H1 (cell line): ENCODE measurements at regions not wholly inside any gene's neighbourhood (a gene's known extent, or its start where the extent isn't known, plus 50 kb on each side); places are given as distances from the start of the nearest gene placed in this dataset.

ENCODE experiments used
- CTCF ChIA-PET: fragments of 300-600 bp; sonication (Branson Sonifier 250); formaldehyde crosslinking; loops from one replicate; lab custom pipeline; 2021; ENCODE audit not compliant: partially characterized antibody; lab: Charles Lee
- POLR2A ChIA-PET: fragments of 300-600 bp; sonication (Branson Sonifier 250); formaldehyde crosslinking; loops from one replicate; lab custom pipeline; 2021; ENCODE audit warnings: inconsistent platforms; ENCODE audit not compliant: partially characterized antibody; lab: Charles Lee
- DNase-seq, 2 experiments: peaks; one replicate each; pipeline versions ENCODE4 v3.0.0 to v3.0.0-alpha.2; 2010 to 2022; ENCODE audit warnings: low spot score in 2 of 2, low read depth in 1 of 2, mixed read lengths in 1 of 2
- FAIRE-seq: peaks from 2 replicates; lab custom pipeline; 2011; peaks lifted over from hg19 to GRCh38; lab: Jason Lieb, UNC
- H2AFZ ChIP-seq: 2 replicates; pipeline ENCODE4 v1.8.1; 2012; ENCODE audit warnings: low read length, inconsistent platforms
- H2AK5ac ChIP-seq: 2 replicates; pipeline ENCODE4 v1.6.1; 2013; ENCODE audit warnings: low read depth, low read length
- H2BK120ac ChIP-seq: replicated peaks from 2 replicates; pipeline ENCODE3; 2013; ENCODE audit warnings: low read depth, low read length, inconsistent platforms
- H2BK12ac ChIP-seq: 2 replicates; pipeline ENCODE4 v1.6.1; 2013; ENCODE audit warnings: low read depth, low read length
- H2BK15ac ChIP-seq: 2 replicates; pipeline ENCODE4 v1.6.1; 2013; ENCODE audit warnings: low read length
- H2BK20ac ChIP-seq: 2 replicates; pipeline ENCODE4 v1.6.1; 2013; ENCODE audit warnings: low read length
- H2BK5ac ChIP-seq: 2 replicates; pipeline ENCODE4 v1.6.1; 2013; ENCODE audit warnings: low read depth, low read length
- H3K14ac ChIP-seq: 2 replicates; pipeline ENCODE4 v1.6.1; 2013; ENCODE audit warnings: inconsistent platforms; ENCODE audit not compliant: insufficient read length
- H3K18ac ChIP-seq: 2 replicates; pipeline ENCODE4 v1.6.1; 2013; ENCODE audit warnings: low read length; ENCODE audit errors: extremely low read depth
- H3K23ac ChIP-seq: 2 replicates; pipeline ENCODE4 v1.6.1; 2013; ENCODE audit warnings: inconsistent platforms; ENCODE audit not compliant: insufficient read length
- H3K23me2 ChIP-seq: 2 replicates; pipeline ENCODE4 v1.6.1; 2013; ENCODE audit warnings: low read depth, low read length
- H3K27ac ChIP-seq: 2 replicates; pipeline ENCODE4 v1.6.1; 2011; ENCODE audit warnings: low read depth, low read length, inconsistent platforms
- H3K27me3 ChIP-seq, 4 experiments: replicated peaks in 1 of 4; 1 replicate in 1 of 4; 2 replicates in 3 of 4; pipeline versions ENCODE4 v1.6.1 to v1.8.1; 2011 to 2013; ENCODE audit warnings: low read length in 3 of 4, mild to moderate bottlenecking in 3 of 4, inconsistent platforms in 2 of 4, mixed read lengths in 2 of 4, moderate library complexity in 1 of 4; ENCODE audit not compliant: control insufficient read depth in 3 of 4, insufficient read depth in 3 of 4; ENCODE audit errors: extremely low read depth in 1 of 4
- H3K36me3 ChIP-seq, 4 experiments: 2 replicates each; pipeline versions ENCODE4 v1.6.1 to v1.8.1; 2011 to 2013; ENCODE audit warnings: mild to moderate bottlenecking in 4 of 4, low read length in 3 of 4, moderate library complexity in 2 of 4, control low read depth in 1 of 4, inconsistent platforms in 1 of 4; ENCODE audit not compliant: insufficient read depth in 4 of 4, control insufficient read depth in 2 of 4
- H3K4ac ChIP-seq: replicated peaks from 2 replicates; pipeline ENCODE3; 2013; ENCODE audit warnings: low read length, low read depth, mixed read lengths, inconsistent platforms; ENCODE audit not compliant: insufficient read length
- H3K4me1 ChIP-seq, 4 experiments: replicated peaks in 1 of 4; 1 replicate in 1 of 4; 2 replicates in 3 of 4; pipeline versions ENCODE4 v1.6.1 to v1.8.1; 2011 to 2013; ENCODE audit warnings: low read length in 3 of 4, inconsistent platforms in 2 of 4, mixed read lengths in 1 of 4; ENCODE audit not compliant: insufficient read depth in 4 of 4, control insufficient read depth in 3 of 4
- H3K4me2 ChIP-seq, 2 experiments: 2 replicates each; pipeline versions ENCODE4 v1.6.1 to v1.8.1; 2011 to 2013; ENCODE audit warnings: low read depth in 2 of 2, low read length in 2 of 2, control low read depth in 1 of 2, inconsistent platforms in 1 of 2, mild to moderate bottlenecking in 1 of 2; ENCODE audit not compliant: insufficient read depth in 1 of 2
- H3K4me3 ChIP-seq, 4 experiments: fragments of 200-600, 300-600 bp in 1 of 4; sonication (generic), shearing (Covaris generic), sonication (Bioruptor Twin) in 1 of 4; 2 replicates each; pipeline versions ENCODE4 v1.5.1 to v1.8.1; 2011 to 2016; ENCODE audit warnings: low read length in 4 of 4, low read depth in 3 of 4, control low read depth in 2 of 4, inconsistent platforms in 2 of 4, mild to moderate bottlenecking in 2 of 4, mixed read lengths in 1 of 4, moderate library complexity in 1 of 4; ENCODE audit not compliant: insufficient read depth in 2 of 4; ENCODE audit errors: extremely low read depth in 1 of 4
- H3K56ac ChIP-seq: replicated peaks from 2 replicates; pipeline ENCODE3; 2013; ENCODE audit warnings: low read depth, mild to moderate bottlenecking, mixed read lengths, low read length, inconsistent platforms; ENCODE audit not compliant: insufficient read length
- H3K79me1 ChIP-seq: 2 replicates; pipeline ENCODE4 v1.6.1; 2013; ENCODE audit warnings: low read depth, low read length, control low read depth
- H3K79me2 ChIP-seq, 2 experiments: 2 replicates each; pipeline versions ENCODE4 v1.6.1 to v1.8.1; 2012 to 2013; ENCODE audit warnings: low read length in 2 of 2, mild to moderate bottlenecking in 2 of 2, inconsistent platforms in 1 of 2; ENCODE audit not compliant: insufficient read depth in 2 of 2, control insufficient read depth in 1 of 2
- H3K9ac ChIP-seq, 4 experiments: replicated peaks in 1 of 4; 1 replicate in 1 of 4; 2 replicates in 3 of 4; pipeline versions ENCODE4 v1.6.1 to v1.8.1; 2011 to 2013; ENCODE audit warnings: low read depth in 3 of 4, low read length in 3 of 4, control low read depth in 2 of 4, mild to moderate bottlenecking in 2 of 4, moderate library complexity in 2 of 4, inconsistent platforms in 1 of 4; ENCODE audit errors: extremely low read depth in 1 of 4
- H3K9me3 ChIP-seq, 2 experiments: 2 replicates each; pipeline versions ENCODE4 v1.6.1 to v1.8.1; 2012 to 2013; ENCODE audit warnings: mild to moderate bottlenecking in 2 of 2, moderate library complexity in 2 of 2, control low read depth in 1 of 2, inconsistent platforms in 1 of 2, low read depth in 1 of 2, low read length in 1 of 2, mixed read lengths in 1 of 2; ENCODE audit not compliant: insufficient read depth in 2 of 2
- H4K20me1 ChIP-seq, 2 experiments: replicated peaks in 1 of 2; 2 replicates each; pipeline versions ENCODE3 to v1.8.1; 2011 to 2013; ENCODE audit warnings: inconsistent platforms in 2 of 2, low read length in 2 of 2, mild to moderate bottlenecking in 1 of 2; ENCODE audit not compliant: insufficient read depth in 2 of 2, control insufficient read depth in 1 of 2
- H4K5ac ChIP-seq: 2 replicates; pipeline ENCODE4 v1.6.1; 2013; ENCODE audit warnings: low read length, low read depth, mixed read lengths, inconsistent platforms; ENCODE audit not compliant: insufficient read length
- H4K8ac ChIP-seq: 2 replicates; pipeline ENCODE4 v1.8.0; 2013; ENCODE audit warnings: mild to moderate bottlenecking, moderate library complexity, low read length, inconsistent platforms; ENCODE audit not compliant: insufficient read depth; ENCODE audit errors: extremely low read depth
- H4K91ac ChIP-seq: replicated peaks from 2 replicates; pipeline ENCODE3; 2013; ENCODE audit warnings: low read length, mixed read lengths, inconsistent platforms; ENCODE audit not compliant: insufficient read length
- GTF2F1 ChIP-seq: IDR thresholded peaks from 2 replicates; pipeline ENCODE4 v1.6.1; 2012; ENCODE audit warnings: low read depth, low read length, improper control_type of control experiment, borderline replicate concordance
- RFX5 ChIP-seq: IDR thresholded peaks from 2 replicates; pipeline ENCODE4 v1.6.1; 2011; ENCODE audit warnings: low read depth, low read length, improper control_type of control experiment, borderline replicate concordance
- RXRA ChIP-seq: IDR thresholded peaks from 2 replicates; pipeline ENCODE4 v1.6.1; 2011; ENCODE audit warnings: low read depth, mild to moderate bottlenecking, low read length, moderate library complexity; ENCODE audit not compliant: insufficient read depth
- SIN3A ChIP-seq, 2 experiments: IDR thresholded peaks in 1 of 2; conservative IDR thresholded peaks in 1 of 2; 2 replicates each; pipeline ENCODE4 v1.6.1; 2011 to 2012; ENCODE audit warnings: low read length in 2 of 2, improper control_type of control experiment in 1 of 2, low read depth in 1 of 2, mild to moderate bottlenecking in 1 of 2
- SIRT6 ChIP-seq: IDR thresholded peaks from one replicate; pipeline ENCODE4 v1.7.1; 2012; ENCODE audit warnings: low read length, inconsistent platforms
- SP1 ChIP-seq: IDR thresholded peaks from 2 replicates; pipeline ENCODE4 v1.6.1; 2011; ENCODE audit warnings: low read depth, low read length
- SP2 ChIP-seq: IDR thresholded peaks from 2 replicates; pipeline ENCODE4 v1.6.1; 2012; ENCODE audit warnings: mild to moderate bottlenecking, low read length, inconsistent platforms
- SP4 ChIP-seq: IDR thresholded peaks from 2 replicates; pipeline ENCODE4 v1.6.1; 2012; ENCODE audit warnings: low read length, inconsistent platforms
- SRF ChIP-seq: IDR thresholded peaks from 2 replicates; pipeline ENCODE4 v1.6.1; 2011; ENCODE audit warnings: mild to moderate bottlenecking, low read depth, low read length, moderate library complexity
- TAF1 ChIP-seq: IDR thresholded peaks from 2 replicates; pipeline ENCODE4 v1.6.1; 2011; ENCODE audit warnings: mild to moderate bottlenecking, low read depth, low read length
- ZNF274 ChIP-seq: IDR thresholded peaks from 2 replicates; pipeline ENCODE4 v1.7.0; 2012; ENCODE audit warnings: low read length, borderline replicate concordance; ENCODE audit errors: extremely low read depth
- WGBS, 2 experiments: shearing (Covaris generic) in 1 of 2; methylation state at CpG; one replicate each; pipeline versions ENCODE4 v1.1.6 to v1.1.7; 2013 to 2015; ENCODE audit warnings: low lambda C conversion rate in 2 of 2, mixed read lengths in 2 of 2, inconsistent platforms in 1 of 2, low coverage in 1 of 2, missing lambda C conversion rate in 1 of 2; ENCODE audit not compliant: insufficient replicate concordance in 2 of 2, insufficient coverage in 1 of 2, insufficient read length in 1 of 2; ENCODE audit errors: extremely low coverage in 1 of 2, missing lambda C conversion rate in 1 of 2; 5-methylcytosine and 5-hydroxymethylcytosine counted together

GRCh38 chr16:9034056-9034455 is 57.4 kb upstream of the HAPSTR1 start:
- Histone ChIP-seq H3K9ac (no peak overlapping the region), H3K4me3 (no peak overlapping the region), H3K79me1 (no peaks in the 10 kb centered on the region), H3K9me3 (no peaks in the 10 kb centered on the region), H4K20me1 (no peaks in the 10 kb centered on the region), H3K18ac (no peak overlapping the region), H3K27me3 (no peaks in the 10 kb centered on the region), H3K4ac (no peak overlapping the region), H3K4me2 (no peak overlapping the region), H2BK15ac (no peak overlapping the region), H3K56ac (no peak overlapping the region), H2BK20ac (no peak overlapping the region), H3K14ac (no peak overlapping the region), H3K27ac (no peak overlapping the region), H2BK5ac (no peak overlapping the region), H4K8ac (no peak overlapping the region), H4K5ac (no peak overlapping the region), H2BK120ac (no peak overlapping the region), H3K79me2 (no peaks in the 10 kb centered on the region), H2AFZ (no peak overlapping the region), H2BK12ac (no peak overlapping the region), H2AK5ac (no peak overlapping the region), H3K23me2 (no peaks in the 10 kb centered on the region), H3K4me1 (no peaks in the 10 kb centered on the region), H4K91ac (no peak overlapping the region), H3K23ac (no peak overlapping the region), H3K36me3 (no peaks in the 10 kb centered on the region)
- no peak for TF ChIP-seq RXRA
- no peak for TF ChIP-seq ZNF274
- TF ChIP-seq RFX5: no peak
- TF ChIP-seq TAF1: no peak
- no peak for TF ChIP-seq SP2
- TF ChIP-seq SRF: no peak
- no peak for TF ChIP-seq GTF2F1
- no peak for TF ChIP-seq SIRT6
- TF ChIP-seq SP1: no peak
- no peak for TF ChIP-seq SIN3A (conservative IDR thresholded peaks at IDR 0.05 in 1 of 2, IDR thresholded peaks at IDR 0.05 in 1 of 2; ENCODE audit: low read depth in 1 of 2, low read length in 2 of 2)
- TF ChIP-seq SP4: no peak
- FAIRE-seq: no peak
- ChIA-PET CTCF (interaction anchor here (0.6 to 4.1 kb wide), 21 partner anchors 9 to 405 kb away, joined by 3 to 54 read pairs (median 4); no protein-coding TSS in a partner anchor), POLR2A (interaction anchor here (1.0 to 1.9 kb wide), 3 partner anchors 13 to 41 kb away, joined by 3 to 6 read pairs (median 3); no protein-coding TSS in a partner anchor)
- DNase-seq: no peak
- WGBS, 2 experiments: 83% methylated on average over 8 of the region's 8 CpGs; no CpG with 5 or more reads in 1 of the 2 experiments
